Liver (tissue), 3 donors: ENCODE measurements at regions not wholly inside any gene's neighbourhood (a gene's known extent, or its start where the extent isn't known, plus 50 kb on each side); places are given as distances from the start of the nearest gene placed in this dataset.

ENCODE experiments used
- CTCF ChIP-seq: fragments of 150-350 bp; IDR thresholded peaks from 2 replicates; pipeline ENCODE4 v1.5.1; 2017; ENCODE audit warnings: improper control_type of control experiment, low read depth, low read length; ENCODE audit not compliant: missing input control
- HNF4G ChIP-seq: IDR thresholded peaks from 2 replicates; pipeline ENCODE4 v1.6.1; 2016; ENCODE audit warnings: antibody characterized with exemption
- JUND ChIP-seq, 2 donors: IDR thresholded peaks; 2 replicates each; pipeline ENCODE4 v1.6.1; 2016; ENCODE audit warnings: antibody characterized with exemption in 2 of 2
- MAX ChIP-seq: IDR thresholded peaks from 2 replicates; pipeline ENCODE4 v1.6.1; 2016; ENCODE audit warnings: antibody characterized with exemption
- RAD21 ChIP-seq, 2 donors: IDR thresholded peaks; 2 replicates each; pipeline ENCODE4 v1.6.1; 2016; ENCODE audit warnings: antibody characterized with exemption in 2 of 2, mild to moderate bottlenecking in 2 of 2
- TAF1 ChIP-seq: conservative IDR thresholded peaks from 2 replicates; pipeline ENCODE4 v1.6.1; 2016; ENCODE audit warnings: antibody characterized with exemption, mild to moderate bottlenecking
- YY1 ChIP-seq: IDR thresholded peaks from 2 replicates; pipeline ENCODE4 v1.6.1; 2016; ENCODE audit warnings: antibody characterized with exemption, mild to moderate bottlenecking
- donor health status: healthy.
- donor health status: healthy.

GRCh38 chr10:62653254-62653653 is 151.3 kb upstream of the ADO start:
- TF ChIP-seq JUND (IDR thresholded peaks at IDR 0.05) (no peak), CTCF (no peak), YY1 (no peak), RAD21 (IDR thresholded peaks at IDR 0.05) (no peak), MAX (no peak), TAF1 (no peak), HNF4G (no peak)
